RCC 7860 (cell line): ENCODE measurements at regions not wholly inside any gene's neighbourhood (a gene's known extent, or its start where the extent isn't known, plus 50 kb on each side); places are given as distances from the start of the nearest gene placed in this dataset.
"Not testable (repeated sequence)": the region's sequence is repeated elsewhere in the genome, so short reads cannot be mapped to it uniquely, and the experiment has no call there.

Experiments used
- DNase-seq: peaks from one replicate; pipeline ENCODE4 v3.0.0-alpha.2; 2015; ENCODE audit warnings: low spot score
- FAIRE-seq: peaks from 2 replicates; lab custom pipeline; 2012; peaks lifted over from hg19 to GRCh38; lab: Jason Lieb, UNC

DNA sequence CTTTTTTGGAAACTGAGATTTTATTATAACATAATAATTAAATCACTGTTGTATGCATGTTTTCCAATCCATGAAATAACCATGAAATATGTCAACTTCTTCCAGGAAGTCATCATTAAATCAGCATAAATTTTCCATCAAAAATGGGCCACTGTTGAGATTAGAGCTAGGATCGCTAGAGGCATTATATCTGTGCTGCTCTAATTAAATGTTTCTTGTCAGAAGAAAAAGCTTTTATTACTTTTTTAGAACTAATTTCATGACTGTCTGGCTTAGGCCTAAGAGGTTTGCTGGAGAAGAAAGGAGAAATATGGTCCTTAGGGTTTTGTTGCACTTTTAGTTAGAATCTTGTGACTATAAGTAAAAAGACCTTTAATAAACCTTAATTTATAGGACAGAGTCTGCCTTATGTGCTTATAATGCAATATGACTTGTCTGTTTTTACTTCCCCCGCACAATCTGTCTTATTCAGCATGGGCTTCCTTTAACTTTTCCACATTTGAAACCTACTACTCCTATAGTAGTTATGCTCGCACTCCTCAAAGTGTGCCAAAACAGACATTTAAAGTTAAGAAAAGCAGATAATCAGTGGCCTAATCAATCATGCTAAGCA lies 363.4 kb upstream of the GCFC2 start:
- FAIRE-seq (no peak), DNase-seq (no peak)

DNA sequence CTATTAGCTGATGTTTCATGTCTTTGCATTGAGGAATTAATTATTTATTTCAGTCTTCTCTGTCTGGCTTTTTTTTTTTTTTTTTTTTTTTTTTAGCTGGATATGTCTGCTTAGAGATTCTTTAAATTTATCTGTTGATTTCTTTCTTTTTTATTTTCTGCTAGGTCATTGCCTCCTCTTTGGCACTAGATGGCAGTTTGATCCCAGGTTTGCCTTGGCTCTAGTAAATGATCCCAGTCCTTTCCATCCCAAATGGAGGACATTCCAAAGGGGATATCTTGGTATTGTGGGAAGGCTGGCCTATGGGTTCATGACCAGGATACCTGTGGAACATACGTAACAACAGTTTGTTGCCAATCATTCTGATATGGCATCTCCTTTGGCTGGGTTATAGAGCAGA lies 339.5 kb upstream of the GCFC2 start:
- FAIRE-seq (no peak), DNase-seq (no peak)

DNA sequence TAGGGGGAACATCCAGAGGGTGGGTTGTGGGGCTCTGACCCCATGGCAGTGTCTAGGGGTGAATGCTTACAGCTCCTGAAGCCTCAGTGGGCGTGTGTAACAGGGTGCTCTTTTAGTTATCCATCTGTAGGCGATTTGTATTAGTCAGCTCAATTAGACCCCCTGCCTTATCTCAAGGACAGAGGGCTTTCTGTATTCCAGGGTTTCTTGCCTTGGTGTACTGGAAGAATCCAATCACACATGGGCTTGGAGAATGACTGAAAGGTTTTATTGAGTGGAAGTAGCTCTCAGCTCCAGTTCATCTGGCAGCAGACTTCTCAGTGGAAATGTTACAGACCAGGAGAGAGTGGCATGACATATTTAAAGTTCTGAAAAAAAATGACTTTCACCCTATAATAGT lies 334.0 kb upstream of the GCFC2 start:
- FAIRE-seq, result no peak
- no peak for DNase-seq

DNA sequence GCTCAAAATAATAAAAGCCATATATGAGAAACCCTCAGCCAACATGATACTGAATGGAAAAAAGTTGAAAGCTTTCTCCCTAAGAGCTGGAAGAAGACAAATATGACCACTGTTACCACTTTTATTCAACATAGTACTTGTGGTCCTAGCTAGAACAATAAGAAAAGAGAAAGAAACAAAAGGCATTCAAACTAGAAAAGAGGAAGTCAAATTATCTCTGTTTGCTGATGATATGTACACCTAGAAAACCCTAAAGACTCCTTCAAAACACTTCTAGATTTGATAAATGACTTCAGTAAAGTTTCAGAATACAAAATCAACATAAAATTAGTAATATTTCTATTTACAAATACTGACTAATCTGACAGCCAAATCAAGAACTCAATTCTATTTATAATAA lies 328.8 kb upstream of the GCFC2 start:
- no peak for DNase-seq
- FAIRE-seq, result no peak

DNA sequence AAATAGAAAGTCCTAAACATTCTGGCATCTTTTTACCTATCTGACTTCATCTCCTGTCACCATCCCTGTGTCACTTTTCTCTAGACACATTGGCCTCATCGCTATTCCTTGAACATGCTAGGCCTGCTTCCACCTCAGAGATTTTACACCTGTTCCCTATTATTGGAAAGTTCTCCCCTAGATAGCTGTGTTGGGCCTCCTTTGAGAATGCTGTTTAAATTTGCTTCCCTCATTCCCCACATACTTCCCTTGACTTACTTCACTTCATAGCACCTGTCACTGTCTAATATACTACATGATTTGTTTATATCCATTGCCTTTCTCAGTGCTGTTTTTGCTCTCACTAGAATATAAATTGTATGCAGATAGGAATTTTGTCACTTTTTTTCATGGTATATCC lies 317.0 kb upstream of the GCFC2 start:
- FAIRE-seq, result no peak
- no peak for DNase-seq

DNA sequence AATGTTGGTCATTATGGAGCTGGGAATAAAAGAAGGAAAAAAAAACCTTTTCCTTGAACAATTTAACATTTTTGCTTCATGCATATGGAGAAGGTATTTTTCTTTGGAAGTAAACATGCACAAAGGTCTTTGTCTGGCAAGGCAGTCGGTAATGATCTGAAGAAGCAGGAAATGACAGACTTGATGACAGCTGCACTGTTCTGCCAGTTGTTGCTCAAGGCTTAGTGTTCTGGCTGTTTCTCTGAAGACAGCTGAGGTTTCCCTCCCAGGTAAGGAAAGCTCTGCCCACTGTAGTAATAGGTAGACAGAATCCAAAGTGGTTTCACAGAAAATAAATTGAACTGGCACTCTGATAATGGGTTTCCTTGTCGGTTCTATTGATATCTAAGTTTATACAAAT lies 308.4 kb upstream of the GCFC2 start:
- no peak for FAIRE-seq
- DNase-seq, result no peak

DNA sequence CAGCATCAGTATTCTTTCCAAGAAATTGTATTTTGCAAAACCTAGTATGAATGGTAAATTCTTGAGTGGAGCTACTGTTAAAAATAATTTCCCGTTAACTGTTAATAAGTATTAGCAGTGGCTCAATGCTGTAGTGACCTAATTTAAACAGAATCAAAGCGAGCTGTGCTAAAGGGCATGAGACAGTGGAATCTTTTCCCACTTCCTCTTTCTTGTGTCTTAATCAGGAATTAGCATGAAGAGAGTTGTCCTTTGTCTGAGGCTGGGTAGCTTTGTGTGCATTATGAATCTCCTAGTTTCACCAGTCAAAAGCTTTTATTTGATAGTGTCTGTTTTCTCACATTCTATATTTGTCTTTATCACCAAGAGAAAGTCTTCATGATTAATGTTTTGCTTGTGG lies 298.8 kb upstream of the GCFC2 start:
- FAIRE-seq (no peak), DNase-seq (no peak)

DNA sequence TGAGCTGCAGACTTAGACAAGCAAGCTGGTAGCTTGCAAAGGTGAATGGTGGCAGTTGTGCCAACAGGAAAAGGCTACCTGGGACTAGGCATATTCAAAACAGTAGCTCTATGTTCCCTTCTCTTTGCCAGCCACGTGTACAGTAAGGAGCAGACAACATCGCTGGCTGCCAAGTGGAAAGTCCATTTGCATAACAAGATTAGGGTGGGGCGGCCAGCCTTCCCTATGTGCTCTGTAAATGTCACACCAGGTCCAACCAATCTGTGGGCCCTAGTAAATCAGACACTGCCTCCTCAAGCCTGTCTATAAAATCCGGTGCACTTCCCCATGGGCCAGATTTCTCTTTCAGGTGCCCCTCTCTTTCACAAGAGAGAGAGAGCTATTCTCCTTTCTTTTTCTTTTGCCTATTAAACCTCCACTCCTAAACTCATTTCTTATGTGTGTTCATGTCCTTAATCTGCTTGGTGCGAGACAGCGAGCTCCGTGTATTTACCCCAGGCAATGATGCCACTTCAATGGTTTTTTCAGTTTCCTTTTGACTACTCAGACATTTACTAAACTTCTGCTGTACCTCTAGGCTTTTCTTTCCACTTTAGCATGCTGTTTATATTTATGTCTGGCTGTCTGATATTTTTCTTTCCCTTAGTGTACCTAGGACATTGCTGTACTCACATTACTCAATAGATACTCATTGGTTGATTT lies 297.4 kb upstream of the GCFC2 start:
- FAIRE-seq (no peak), DNase-seq (no peak)

DNA sequence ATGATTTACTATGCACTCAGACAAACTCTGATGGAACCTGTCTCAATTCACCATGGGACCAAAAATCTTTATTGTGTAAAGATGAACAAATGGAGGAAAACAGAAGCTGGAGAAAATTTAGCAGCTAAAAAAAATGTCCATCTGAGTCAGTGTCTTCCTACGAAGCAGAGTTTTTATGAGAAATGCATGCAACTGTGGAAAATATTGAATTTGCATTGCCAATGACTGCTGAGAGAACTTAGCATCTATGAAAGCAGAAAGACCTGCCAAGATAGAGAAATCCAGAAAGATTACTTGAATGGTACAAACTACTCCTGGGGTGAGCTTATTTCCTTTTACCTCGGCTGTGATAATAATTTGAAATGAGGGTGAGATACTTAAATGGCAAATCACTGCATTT lies 289.7 kb upstream of the GCFC2 start:
- no peak for DNase-seq
- no peak for FAIRE-seq

DNA sequence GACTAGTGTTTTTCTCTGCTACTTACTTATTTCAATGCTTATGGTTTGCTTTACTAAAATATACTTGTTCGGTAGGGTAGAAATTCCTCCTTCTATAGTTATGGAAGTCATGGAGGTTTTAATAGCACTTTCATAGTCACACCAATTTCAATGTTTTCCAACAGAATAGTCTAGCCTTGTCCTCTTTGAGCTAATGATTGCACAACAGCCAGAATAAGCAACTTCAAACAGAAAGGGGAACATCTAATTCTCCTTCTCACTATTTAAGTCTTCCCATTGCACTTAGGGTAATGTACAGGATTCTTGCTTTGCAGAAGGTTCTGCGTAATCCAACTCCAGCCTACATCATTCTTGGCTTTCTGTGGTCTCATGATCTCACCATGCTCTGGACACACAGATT lies 287.7 kb upstream of the GCFC2 start:
- DNase-seq, result no peak
- FAIRE-seq, result no peak

DNA sequence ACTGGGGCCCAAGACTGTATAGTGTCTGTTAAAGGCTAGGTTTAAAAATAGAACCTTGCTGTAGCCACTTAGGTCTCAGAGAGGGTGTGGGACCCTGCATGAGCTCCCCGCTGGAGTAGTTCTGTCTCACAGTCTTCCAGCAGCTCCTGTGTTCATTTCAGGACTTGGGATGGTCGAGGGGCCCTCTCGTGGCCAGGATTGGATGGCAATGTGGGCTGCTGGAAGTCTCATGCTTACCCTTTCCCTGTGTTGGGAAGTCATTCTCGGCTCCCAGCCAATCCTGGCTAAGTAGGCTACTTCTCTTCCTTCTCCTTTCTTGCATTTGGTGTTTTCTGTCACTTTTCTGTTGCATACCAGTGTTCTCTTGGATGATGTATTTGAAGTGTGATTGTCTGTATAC lies 284.0 kb upstream of the GCFC2 start:
- DNase-seq, result no peak
- FAIRE-seq, result no peak

DNA sequence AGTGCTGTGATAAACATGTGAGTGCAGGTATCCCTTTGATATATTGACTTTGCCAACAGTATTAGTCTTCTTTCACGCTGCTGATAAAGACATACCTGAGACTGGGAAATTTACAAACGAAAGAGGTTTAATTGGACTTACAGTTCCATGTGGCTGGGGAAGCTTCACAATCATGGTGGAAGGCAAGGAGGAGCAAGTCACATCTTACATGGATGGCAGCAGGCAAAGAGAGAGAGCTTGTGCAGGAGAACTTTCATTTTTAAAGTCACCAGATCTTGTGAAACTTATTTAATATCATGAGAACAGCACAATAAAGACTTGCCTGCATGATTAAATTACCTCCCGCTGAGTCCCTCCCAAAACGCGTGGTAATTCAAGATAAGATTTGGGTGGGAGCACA lies 277.9 kb upstream of the GCFC2 start:
- not testable (repeated sequence) for FAIRE-seq, DNase-seq

DNA sequence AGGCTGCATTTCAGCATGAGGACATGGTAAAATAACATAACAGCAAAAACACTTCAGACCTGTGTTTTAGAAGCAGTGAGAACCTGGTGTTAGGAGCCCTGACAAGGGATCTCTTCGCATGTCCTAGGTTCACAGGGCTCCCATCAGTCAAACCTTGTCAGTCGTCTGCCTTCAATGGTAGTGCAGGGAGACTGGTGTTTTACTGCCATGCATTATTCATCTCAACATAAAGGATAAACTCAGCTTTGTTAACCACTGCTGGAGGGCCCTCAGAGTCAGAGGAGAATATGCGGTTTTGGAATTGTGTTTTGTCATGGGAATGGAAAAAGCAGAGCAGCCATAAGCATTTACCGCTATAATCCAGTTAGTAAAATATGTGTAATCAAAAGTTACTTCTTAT lies 275.9 kb upstream of the GCFC2 start:
- DNase-seq (no peak), FAIRE-seq (no peak)

DNA sequence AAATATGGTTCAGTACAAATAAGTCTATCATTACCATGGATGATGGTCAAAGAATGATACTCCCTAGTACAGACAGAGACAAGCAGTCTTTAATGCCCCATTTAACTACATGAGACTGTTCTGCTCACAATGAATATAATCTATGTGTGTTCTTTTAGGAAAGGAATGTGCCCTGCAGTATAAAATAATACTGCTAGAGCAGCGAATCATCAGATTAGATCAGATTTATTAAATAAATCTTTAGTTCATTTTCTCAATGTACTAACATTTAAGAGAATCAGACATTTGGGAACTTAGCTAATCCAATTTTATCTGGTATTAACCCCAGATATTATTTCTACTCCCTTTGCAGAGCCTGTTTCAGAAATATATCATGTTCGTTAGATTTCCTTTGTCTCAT lies 272.0 kb upstream of the GCFC2 start:
- DNase-seq (no peak), FAIRE-seq (no peak)

DNA sequence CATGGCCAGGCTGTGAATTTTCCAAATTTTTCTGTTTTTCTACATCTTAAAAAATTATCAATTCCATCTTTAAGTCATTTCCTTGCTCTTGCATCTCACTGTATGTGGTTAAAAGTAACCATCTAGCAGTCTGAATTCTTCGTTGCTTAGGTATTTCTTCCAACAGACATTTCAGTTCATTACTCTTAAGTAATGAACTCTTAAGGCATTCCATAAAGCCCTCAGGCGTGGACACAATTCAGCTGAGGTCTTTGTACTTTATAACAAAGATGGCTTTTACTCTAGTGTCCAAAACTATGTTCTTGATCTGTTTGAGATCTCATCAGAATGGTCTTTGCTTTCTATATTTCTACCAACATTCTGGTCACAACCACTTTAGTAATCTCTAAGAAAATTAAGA lies 253.9 kb upstream of the GCFC2 start:
- FAIRE-seq (no peak), DNase-seq (no peak)

DNA sequence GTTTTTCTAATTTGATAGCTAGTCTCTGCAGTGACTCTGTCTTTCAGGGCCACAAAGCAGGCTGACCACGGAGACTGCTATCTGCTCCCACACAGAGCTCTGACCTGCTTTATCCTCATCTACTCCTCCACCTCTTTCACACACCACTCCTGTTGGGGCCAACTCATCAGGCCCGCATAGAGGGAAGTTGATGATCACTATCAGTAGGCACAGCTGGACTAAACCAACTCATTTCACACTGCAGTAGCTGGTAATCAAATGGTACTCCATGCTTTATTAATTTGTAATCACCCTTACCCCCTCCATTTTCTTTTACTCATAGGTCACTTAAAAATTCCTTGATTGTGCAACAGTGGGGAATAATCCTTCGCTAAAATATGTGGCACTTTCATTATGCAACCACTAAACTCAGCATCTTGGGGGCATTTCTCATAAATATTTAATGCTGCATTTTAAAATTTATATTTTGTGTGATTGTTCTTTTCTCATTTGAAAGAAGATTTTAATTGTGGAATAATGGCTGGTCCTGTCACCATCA lies 249.8 kb upstream of the GCFC2 start:
- DNase-seq (no peak), FAIRE-seq (no peak)

DNA sequence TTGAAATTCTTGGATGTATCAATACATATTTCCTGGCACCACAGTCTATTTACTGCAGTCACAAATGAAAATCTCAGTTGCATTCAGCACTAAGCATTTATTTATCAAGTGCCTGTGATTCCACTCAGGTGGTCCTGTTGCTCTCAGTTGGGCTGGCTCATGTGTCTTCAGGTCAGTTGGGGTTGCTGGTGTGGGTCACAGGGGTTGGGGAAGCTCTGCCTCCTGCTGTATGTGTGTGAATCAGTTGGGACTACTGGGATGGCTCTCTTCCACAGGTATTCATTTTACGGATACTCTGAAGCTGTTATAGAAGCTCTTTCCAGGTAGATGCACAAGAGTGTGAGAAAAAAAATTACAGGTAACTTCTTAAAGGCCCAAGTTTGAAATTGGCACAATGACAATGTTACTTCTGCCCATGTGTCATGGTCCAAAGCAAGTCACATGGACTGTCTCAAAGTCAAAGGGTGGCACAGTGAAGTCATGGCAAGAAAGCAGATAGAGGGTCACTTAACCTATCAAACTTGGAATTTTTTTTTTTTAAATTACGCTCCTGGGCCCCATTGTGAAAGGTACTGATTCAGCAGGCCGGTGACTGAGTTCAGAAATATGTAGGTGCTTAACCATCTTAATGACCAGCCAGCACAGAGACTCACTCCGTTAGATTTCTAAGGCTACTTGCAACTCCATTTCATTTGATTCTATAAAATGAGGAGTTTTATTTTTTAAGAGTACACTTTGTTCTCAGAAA lies 249.2 kb upstream of the GCFC2 start:
- FAIRE-seq (no peak), DNase-seq (no peak)

DNA sequence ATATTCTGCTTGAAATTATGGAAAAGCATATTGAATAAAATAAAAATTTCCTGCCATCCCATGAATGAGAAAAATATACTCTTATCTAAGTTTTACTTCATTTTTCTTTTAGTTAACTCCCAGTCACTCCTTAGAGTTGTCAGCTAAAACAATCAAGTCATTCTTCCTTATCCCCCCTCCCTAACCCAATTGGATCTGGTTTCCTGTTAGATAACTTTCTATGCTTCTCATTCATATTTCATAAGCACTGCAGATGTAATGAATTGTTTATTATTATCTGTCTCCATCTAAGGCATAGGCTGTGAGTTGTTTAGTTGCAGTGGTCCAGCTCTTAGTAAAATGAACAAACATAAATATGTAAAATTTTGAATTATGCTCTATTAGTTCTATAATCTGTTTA lies 244.0 kb upstream of the GCFC2 start:
- DNase-seq (no peak), FAIRE-seq (no peak)

DNA sequence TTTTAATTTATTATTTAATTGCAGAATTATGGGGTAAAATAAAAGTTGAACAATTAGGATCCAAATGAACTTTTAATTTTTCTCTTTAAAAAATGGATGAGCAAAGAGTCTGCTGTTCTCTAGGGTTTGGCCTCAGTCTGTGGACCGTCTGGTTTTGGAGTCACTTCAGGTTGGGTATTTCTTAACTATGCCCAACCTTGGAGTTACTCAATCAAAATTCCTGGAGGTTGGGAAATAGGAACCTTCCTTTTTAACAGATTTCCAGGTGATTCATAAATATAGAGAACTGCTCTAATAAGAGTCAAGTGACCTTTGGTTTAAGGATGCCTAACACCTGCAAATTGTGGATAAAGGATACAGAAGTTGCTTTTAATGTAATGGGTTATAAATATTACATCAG lies 241.5 kb upstream of the GCFC2 start:
- FAIRE-seq (no peak), DNase-seq (no peak)

DNA sequence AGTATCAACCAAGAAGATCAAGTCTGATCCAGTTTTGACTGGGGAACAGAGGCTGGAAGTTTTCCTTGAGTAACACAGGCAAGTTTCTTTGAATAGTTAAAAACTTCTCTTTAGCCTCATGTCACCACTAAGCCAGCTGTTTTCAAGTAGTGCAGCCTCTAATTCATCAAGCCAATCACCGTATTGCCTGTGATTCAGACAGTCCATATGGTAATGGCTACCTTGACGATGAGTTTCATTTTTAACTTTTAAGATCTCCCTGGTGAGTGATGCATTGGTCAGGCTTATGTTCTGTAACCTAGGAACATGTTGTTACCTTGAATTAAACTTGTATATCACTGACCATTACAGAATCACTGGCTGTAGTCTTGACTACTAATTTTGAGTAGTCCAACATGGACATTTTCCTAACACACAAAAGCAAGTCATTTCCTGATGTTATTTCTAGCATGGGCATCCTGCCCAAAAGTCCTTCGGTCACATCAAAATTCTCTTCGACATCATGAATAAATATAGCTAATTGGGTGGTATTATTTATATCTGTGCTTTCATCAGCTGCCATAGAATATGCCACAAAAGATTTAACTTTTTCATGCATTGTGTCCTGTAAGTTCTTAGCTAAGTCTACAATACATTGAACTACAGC lies 238.8 kb upstream of the GCFC2 start:
- DNase-seq, result no peak
- no peak for FAIRE-seq

DNA sequence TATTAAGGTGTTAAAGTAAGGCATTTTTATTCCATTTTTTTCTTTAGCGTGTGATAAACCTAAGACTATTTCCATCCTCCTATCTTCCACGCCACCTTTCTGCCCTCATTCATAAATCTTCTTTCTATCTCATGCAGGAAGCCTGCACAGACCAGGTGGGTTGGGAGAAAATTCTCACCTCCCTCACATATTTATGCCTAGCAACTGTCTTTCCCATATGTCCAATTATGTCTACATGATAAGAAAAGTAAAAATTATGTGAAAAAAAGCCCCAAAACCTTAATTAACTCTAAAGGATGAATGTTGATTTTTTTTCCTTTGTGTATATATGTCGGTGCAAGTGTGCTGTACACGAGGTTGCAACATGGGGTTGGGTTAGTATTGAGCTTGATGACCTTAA lies 225.6 kb upstream of the GCFC2 start:
- FAIRE-seq (no peak), DNase-seq (no peak)

DNA sequence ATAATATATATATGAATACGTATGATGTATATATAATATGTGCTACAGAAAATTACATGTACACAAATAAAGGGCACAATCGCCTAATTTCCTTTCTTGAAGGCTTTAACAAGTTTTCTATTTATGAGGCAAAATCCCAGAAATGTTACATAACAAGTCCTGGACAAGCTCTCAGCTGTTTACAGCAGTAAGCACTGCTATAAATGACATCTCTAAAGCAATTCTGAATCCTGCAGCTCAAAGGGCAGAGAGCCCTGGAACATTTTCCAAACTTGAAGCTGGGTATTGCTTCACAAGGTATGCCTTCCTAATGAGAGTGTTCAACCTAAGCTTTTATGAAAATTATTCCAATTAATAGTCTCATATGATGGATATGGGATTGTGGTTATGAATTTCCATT lies 222.3 kb upstream of the GCFC2 start:
- DNase-seq (no peak), FAIRE-seq (no peak)
